ENCODE measurements at regions not wholly inside any gene's neighbourhood (a gene's known extent, or its start where the extent isn't known, plus 50 kb on each side); places are given as distances from the start of the nearest gene placed in this dataset.

GRCh38 chr12:108043750-108044533, 85.1 kb upstream of the WSCD2 start:
- TF ChIP-seq POLR2A (IDR thresholded peaks at IDR 0.05) (no peak), CTCF (IDR thresholded peaks at IDR 0.05) (no peak)
